MM.1S (cell line): ENCODE measurements at regions not wholly inside any gene's neighbourhood (a gene's known extent, or its start where the extent isn't known, plus 50 kb on each side); places are given as distances from the start of the nearest gene placed in this dataset.

Source experiments
- DNase-seq: peaks from one replicate; pipeline ENCODE4 v3.0.0-alpha.2; 2015
- H2AFZ ChIP-seq: fragments of 300-600 bp; sonication (generic); 2 replicates; pipeline ENCODE4 v1.6.0; 2016; ENCODE audit warnings: antibody characterized with exemption, low read length
- H3F3A ChIP-seq: fragments of 300-600 bp; sonication (generic); 2 replicates; pipeline ENCODE4 v1.6.1; 2016; ENCODE audit warnings: mild to moderate bottlenecking, antibody characterized with exemption, low read length, moderate library complexity, mixed read lengths; ENCODE audit not compliant: insufficient read depth
- H3K27ac ChIP-seq: fragments of 300-600 bp; sonication (generic); 2 replicates; pipeline ENCODE4 v1.5.1; 2016; ENCODE audit warnings: mild to moderate bottlenecking, low read length
- H3K27me3 ChIP-seq: fragments of 300-600 bp; sonication (generic); replicated peaks from 2 replicates; pipeline ENCODE4 v1.6.0; 2016; ENCODE audit warnings: low read length; ENCODE audit not compliant: insufficient read depth
- H3K36me3 ChIP-seq: fragments of 300-600 bp; sonication (generic); replicated peaks from 2 replicates; pipeline ENCODE4 v1.6.1; 2016; ENCODE audit warnings: mild to moderate bottlenecking, low read length, mixed read lengths; ENCODE audit not compliant: insufficient read depth
- H3K4me1 ChIP-seq: fragments of 300-600 bp; sonication (generic); 2 replicates; pipeline ENCODE4 v1.6.1; 2016; ENCODE audit warnings: low read length, mixed read lengths
- H3K4me2 ChIP-seq: fragments of 300-600 bp; sonication (generic); 2 replicates; pipeline ENCODE4 v1.6.0; 2016; ENCODE audit warnings: low read depth, low read length
- H3K4me3 ChIP-seq: fragments of 300-600 bp; sonication (generic); 2 replicates; pipeline ENCODE4 v1.5.1; 2016; ENCODE audit warnings: low read length, mixed read lengths
- H3K79me2 ChIP-seq: fragments of 300-600 bp; sonication (generic); 2 replicates; pipeline ENCODE4 v1.6.1; 2016; ENCODE audit warnings: mixed run types, low read length, mixed read lengths
- H3K9ac ChIP-seq: fragments of 300-600 bp; sonication (generic); 2 replicates; pipeline ENCODE4 v1.6.1; 2016; ENCODE audit warnings: low read length, mixed read lengths
- H3K9me2 ChIP-seq: fragments of 300-600 bp; sonication (generic); replicated peaks from 2 replicates; pipeline ENCODE4 v1.6.1; 2016; ENCODE audit warnings: mild to moderate bottlenecking, low read length, mixed read lengths; ENCODE audit not compliant: insufficient read depth
- H3K9me3 ChIP-seq: fragments of 300-600 bp; sonication (generic); replicated peaks from 2 replicates; pipeline ENCODE4 v1.6.1; 2016; ENCODE audit warnings: mild to moderate bottlenecking, low read length, mixed read lengths; ENCODE audit not compliant: insufficient read depth
- H4K20me1 ChIP-seq: fragments of 300-600 bp; sonication (generic); 2 replicates; pipeline ENCODE4 v1.6.1; 2016; ENCODE audit warnings: mild to moderate bottlenecking, low read length, moderate library complexity, mixed read lengths; ENCODE audit not compliant: insufficient read depth
- EZH2 ChIP-seq: fragments of 300-600 bp; sonication (generic); optimal IDR thresholded peaks from 2 replicates; pipeline ENCODE3; 2017; ENCODE audit warnings: low read depth, mild to moderate bottlenecking, antibody characterized with exemption, low read length, mixed read lengths
- EZH2phosphoT487 ChIP-seq: fragments of 300-600 bp; sonication (generic); IDR thresholded peaks from 2 replicates; pipeline ENCODE4 v1.6.1; 2018; ENCODE audit warnings: antibody characterized with exemption, low read length
- TF ChIP-seq, protein P1 (sequence below): fragments of 300-600 bp; sonication (generic); IDR thresholded peaks from 2 replicates; pipeline ENCODE4 v1.5.1; 2016; ENCODE audit warnings: antibody characterized with exemption, low read length, mixed read lengths

GRCh38 chr4:71275004-71275403 lies 63.8 kb upstream of the SLC4A4 start:
- no peak overlapping the region for H3K9ac ChIP-seq
- H3K4me3 ChIP-seq = no peak overlapping the region
- H3K9me3 ChIP-seq = no peaks in the 10 kb centered on the region
- H3K4me2 ChIP-seq = no peak overlapping the region
- no peaks in the 10 kb centered on the region for H3K79me2 ChIP-seq
- no peaks in the 10 kb centered on the region for H3K27me3 ChIP-seq
- H3F3A ChIP-seq = no peaks in the 10 kb centered on the region
- no peaks in the 10 kb centered on the region for H3K36me3 ChIP-seq
- no peaks in the 10 kb centered on the region for H3K4me1 ChIP-seq
- DNase-seq = no peak
- no peaks in the 10 kb centered on the region for H3K9me2 ChIP-seq
- TF ChIP-seq EZH2phosphoT487 (no peak), EZH2 (no peak)
- TF ChIP-seq, protein P1, sequence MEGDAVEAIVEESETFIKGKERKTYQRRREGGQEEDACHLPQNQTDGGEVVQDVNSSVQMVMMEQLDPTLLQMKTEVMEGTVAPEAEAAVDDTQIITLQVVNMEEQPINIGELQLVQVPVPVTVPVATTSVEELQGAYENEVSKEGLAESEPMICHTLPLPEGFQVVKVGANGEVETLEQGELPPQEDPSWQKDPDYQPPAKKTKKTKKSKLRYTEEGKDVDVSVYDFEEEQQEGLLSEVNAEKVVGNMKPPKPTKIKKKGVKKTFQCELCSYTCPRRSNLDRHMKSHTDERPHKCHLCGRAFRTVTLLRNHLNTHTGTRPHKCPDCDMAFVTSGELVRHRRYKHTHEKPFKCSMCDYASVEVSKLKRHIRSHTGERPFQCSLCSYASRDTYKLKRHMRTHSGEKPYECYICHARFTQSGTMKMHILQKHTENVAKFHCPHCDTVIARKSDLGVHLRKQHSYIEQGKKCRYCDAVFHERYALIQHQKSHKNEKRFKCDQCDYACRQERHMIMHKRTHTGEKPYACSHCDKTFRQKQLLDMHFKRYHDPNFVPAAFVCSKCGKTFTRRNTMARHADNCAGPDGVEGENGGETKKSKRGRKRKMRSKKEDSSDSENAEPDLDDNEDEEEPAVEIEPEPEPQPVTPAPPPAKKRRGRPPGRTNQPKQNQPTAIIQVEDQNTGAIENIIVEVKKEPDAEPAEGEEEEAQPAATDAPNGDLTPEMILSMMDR = no peak
- no peak overlapping the region for H2AFZ ChIP-seq
- no peak overlapping the region for H3K27ac ChIP-seq
- H4K20me1 ChIP-seq = no peaks in the 10 kb centered on the region

DNA sequence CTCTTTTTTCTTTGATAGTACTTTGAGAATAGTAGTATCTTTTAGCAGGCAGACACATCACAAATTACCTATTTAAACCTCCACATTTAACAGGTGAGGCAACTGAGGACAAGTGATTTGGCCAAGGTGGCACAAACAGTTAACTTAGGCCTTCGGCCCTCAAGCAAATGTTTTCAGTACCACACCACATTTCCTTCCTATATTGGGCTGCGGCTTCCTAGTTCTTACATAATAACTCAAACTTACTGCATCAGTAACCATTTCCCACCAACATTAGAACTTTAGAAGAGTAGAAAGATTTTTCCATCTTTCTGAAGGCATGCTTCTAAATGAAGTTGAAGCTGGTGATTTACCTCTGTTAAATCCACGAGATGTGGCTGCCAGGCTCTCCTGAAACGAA lies 63.2 kb upstream of the SLC4A4 start:
- H3K79me2 ChIP-seq = no peaks in the 10 kb centered on the region
- no peaks in the 10 kb centered on the region for H3F3A ChIP-seq
- no peak for TF ChIP-seq EZH2phosphoT487
- TF ChIP-seq, protein P1 = no peak
- TF ChIP-seq EZH2 = no peak
- H4K20me1 ChIP-seq = no peaks in the 10 kb centered on the region
- DNase-seq = no peak
- H3K36me3 ChIP-seq = no peaks in the 10 kb centered on the region
- H3K4me2 ChIP-seq = no peak overlapping the region
- H3K9me2 ChIP-seq = no peaks in the 10 kb centered on the region
- no peak overlapping the region for H3K9ac ChIP-seq
- no peak overlapping the region for H2AFZ ChIP-seq
- H3K4me1 ChIP-seq = no peaks in the 10 kb centered on the region
- H3K9me3 ChIP-seq = no peaks in the 10 kb centered on the region
- no peak overlapping the region for H3K4me3 ChIP-seq
- no peaks in the 10 kb centered on the region for H3K27me3 ChIP-seq
- H3K27ac ChIP-seq = no peak overlapping the region

GRCh38 chr4:71277353-71277752 lies 61.5 kb upstream of the SLC4A4 start:
- DNase-seq = no peak
- no peak overlapping the region for H3K4me2 ChIP-seq
- H3K27me3 ChIP-seq = no peaks in the 10 kb centered on the region
- no peaks in the 10 kb centered on the region for H3K4me1 ChIP-seq
- H3K4me3 ChIP-seq = no peak overlapping the region
- no peak overlapping the region for H2AFZ ChIP-seq
- no peaks in the 10 kb centered on the region for H3F3A ChIP-seq
- TF ChIP-seq EZH2 = no peak
- TF ChIP-seq, protein P1 = no peak
- no peak for TF ChIP-seq EZH2phosphoT487
- H3K79me2 ChIP-seq = no peaks in the 10 kb centered on the region
- no peak overlapping the region for H3K27ac ChIP-seq
- H3K9ac ChIP-seq = no peak overlapping the region
- H3K9me3 ChIP-seq = no peaks in the 10 kb centered on the region
- H4K20me1 ChIP-seq = no peaks in the 10 kb centered on the region
- no peaks in the 10 kb centered on the region for H3K9me2 ChIP-seq
- no peaks in the 10 kb centered on the region for H3K36me3 ChIP-seq
